ENCODE measurements at regions not wholly inside any gene's neighbourhood (a gene's known extent, or its start where the extent isn't known, plus 50 kb on each side); places are given as distances from the start of the nearest gene placed in this dataset.
A peak's percentile ranks its signal among the peaks of the same experiment; 100 is the strongest.

- no peak for DNase-seq
Observed at GRCh38 chr12:63318933-63319332, 167.9 kb upstream of the AVPR1A start.

- DNase-seq: no peak
Observed at GRCh38 chr12:63318313-63318712, 167.3 kb upstream of the AVPR1A start.

GRCh38 chr12:63317880-63318279 is 166.9 kb upstream of the AVPR1A start:
- DNase-seq: no peak

DNA sequence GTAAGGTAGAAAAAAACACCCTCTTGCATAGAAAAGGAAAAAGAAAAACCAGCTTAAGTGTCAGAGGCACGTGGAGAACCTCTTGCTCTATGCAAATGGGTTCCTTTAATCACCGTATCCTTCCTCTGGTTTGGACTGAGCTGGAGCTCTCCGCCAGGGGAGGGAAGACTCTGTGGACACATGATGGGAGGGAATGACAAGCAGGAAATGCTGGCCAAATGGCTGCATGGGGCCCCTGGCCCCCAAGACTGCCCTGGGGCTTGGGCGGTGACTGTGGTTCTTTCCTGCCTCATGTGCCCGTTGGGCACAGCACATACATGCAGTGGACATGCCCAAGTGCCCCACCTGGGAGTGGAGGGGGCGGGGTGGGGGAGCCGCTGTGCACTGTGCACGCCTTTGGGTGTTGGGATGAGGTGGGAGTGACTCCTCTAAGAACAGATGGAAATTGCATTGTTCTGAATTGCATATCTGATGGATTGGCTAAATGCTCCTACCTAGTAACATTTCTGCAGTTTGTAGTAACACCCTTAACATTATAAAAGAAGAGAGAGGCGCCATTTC is 166.4 kb upstream of the AVPR1A start:
- no peak for DNase-seq

GRCh38 chr12:63313139-63313538 is 162.1 kb upstream of the AVPR1A start:
- DNase-seq: no peak

GRCh38 chr12:63308671-63309070 is 157.7 kb upstream of the AVPR1A start:
- no peak for DNase-seq

- DNase-seq: no peak
Observed at GRCh38 chr12:63307849-63308248, 156.8 kb upstream of the AVPR1A start.

GRCh38 chr12:63305901-63306875 is 155.2 kb upstream of the AVPR1A start:
- no peak for DNase-seq

GRCh38 chr12:63304887-63305316 is 153.9 kb upstream of the AVPR1A start:
- no peak for DNase-seq

DNA sequence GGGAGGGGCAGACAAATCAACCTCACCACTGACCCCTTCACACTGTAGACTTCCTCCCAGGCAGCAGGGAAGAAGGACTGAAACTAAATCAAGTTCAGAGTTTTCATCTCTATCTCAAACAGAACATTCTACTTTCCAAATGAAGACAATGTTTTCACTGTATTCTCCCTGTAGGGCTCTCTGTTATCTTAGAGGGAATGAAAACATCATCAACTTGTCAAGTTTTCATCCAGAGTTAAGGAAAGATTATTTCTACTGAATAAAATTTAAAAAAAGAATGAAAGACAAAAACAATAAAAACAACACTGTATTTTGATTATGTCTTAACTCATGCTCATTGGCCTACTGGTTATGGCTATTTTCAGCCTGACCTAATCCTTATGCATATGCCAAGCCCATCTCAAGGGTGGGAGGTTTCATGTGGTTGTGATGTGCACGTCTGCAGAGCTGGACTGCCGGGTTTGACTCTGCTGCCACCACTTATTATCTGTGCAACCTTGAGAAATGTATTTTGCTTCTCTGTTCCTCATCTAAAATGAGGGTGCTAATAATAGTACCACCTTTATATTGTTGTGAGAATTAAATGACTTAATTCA is 152.0 kb upstream of the AVPR1A start:
- DNase-seq: no peak

DNA sequence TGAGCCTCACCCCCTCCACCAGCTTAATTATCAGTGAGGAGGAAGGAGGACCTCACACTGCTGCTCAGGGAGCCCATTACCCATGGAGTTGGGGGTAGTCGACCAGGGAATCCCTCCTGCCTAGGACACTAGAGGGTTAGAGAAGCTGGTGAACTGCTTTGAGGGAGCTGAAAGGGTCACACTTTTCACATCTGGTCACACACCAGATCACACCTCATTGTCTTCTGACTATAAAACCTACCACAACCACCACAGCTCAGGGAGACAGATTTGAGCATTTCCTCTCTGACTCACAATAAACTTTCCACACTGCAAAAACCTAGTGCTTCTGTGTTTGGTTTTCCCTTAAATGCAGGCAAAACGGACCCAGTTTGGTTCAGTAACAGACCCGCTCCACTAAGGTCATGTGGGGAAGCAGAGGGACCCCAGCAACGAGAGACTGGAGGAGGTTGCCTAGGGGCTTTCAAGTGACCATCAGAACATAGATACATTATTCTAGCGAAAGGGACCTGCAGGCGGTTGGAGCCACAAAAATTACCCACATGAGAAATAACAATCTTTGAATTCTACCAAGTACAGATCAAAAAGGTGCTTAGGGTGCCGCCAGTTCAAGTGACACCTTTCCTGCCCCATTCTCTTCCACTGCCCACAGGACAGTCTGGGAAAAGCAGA is 151.4 kb upstream of the AVPR1A start:
- DNase-seq: peak; percentile 29

- DNase-seq: no peak
Observed at GRCh38 chr12:63301311-63301710, 150.3 kb upstream of the AVPR1A start.

DNA sequence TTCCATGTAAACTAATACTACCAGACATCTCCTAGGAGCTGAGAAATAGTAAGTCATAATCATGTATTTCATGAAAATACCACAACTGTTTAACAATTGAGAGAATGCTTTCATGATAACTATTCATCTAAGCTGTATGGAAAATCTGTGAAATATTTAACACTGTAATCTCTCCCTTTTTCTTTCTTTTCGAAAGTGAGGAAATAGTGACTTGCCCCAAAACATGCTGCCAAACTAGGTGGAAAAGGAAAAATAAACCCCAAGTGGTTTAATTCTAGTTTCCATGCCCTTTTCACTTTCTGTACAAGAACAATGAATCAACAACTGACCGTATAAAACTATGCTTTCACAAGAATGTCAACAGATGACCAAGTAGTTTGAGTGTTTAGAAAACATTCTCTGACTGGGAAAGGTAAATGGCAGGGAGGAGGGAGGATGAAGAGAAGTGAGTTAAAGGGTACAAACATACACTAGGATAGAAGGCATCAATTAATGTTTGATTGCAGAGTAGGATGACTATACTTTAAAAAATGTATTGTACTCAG is 147.5 kb upstream of the AVPR1A start:
- no peak for DNase-seq

DNA sequence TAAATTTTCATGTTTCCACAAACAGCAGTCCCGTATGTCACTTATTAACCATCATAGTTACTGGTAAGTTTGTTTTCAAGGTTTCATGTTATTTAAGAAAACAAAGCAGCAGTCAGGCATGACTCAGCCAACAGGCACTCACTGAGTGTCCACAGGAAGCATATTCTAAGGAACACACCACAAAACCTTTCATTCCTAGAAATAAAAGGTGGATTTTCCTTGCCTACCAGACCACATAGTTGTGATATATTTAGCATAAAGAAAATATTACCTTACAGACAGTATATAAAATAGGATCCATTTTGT is 143.3 kb upstream of the AVPR1A start:
- DNase-seq: no peak

DNA sequence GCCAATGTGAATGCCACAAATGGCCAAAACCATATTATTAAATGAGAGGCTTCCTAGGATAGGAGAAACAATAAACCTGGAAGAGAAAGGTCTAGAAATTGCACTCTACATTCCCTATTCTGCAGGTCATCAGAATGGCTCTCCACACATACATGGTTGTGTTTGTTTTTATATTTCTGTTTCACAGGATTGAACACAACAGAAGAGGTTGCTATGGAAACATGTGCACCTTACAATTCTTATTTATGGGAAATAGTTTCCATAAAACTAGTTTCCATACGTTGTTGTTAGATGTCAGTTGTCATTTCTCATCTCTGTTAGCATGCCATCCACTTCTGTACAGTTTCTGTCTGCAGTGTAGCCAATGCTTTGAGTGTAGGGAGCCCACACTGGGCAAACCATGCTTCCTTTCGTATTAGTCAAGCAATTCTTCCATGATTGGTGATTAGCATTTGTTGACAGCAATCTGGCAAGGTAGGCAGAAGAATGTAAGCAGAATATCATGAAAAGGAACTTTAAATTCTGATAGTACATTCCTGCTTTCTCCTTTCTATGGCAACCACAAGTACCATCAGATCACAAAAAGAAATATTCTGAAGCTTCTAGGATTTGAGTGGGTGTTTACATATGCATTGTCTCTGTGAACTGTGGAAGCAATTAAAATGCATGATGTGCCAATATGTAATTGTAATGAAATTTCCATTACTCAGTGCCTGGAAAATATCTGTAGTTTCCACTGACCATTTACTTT is 141.6 kb upstream of the AVPR1A start:
- no peak for DNase-seq

- peak; percentile 21 for DNase-seq
Observed at GRCh38 chr12:63276537-63277365, 125.8 kb upstream of the AVPR1A start.

GRCh38 chr12:63266988-63267387 is 116.0 kb upstream of the AVPR1A start:
- no peak for DNase-seq

DNA sequence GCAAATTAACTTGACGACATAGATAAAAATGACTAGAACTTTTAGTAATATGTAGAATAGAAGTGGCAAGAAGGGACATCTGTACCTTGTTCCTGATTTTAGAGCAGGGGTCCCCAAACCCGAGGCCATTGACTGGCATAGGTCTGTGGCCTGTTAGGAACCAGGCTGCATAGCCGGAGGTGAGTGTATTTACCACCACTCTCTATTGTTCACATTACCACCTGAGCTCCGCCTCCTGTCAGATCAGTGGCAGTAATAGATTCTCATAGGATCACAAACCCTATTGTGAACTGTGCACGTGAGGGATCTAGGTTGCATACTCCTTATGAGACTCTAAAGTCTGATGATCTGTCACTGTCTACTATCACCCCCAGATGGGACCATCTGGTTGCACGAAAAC is 113.6 kb upstream of the AVPR1A start:
- DNase-seq: no peak

- DNase-seq: no peak
Observed at GRCh38 chr12:63250486-63250885, 99.5 kb upstream of the AVPR1A start.

GRCh38 chr12:63238892-63239291 is 87.9 kb upstream of the AVPR1A start:
- no peak for DNase-seq

GRCh38 chr12:63232896-63233295 is 81.9 kb upstream of the AVPR1A start:
- DNase-seq: no peak

GRCh38 chr12:63228853-63229252 is 77.9 kb upstream of the AVPR1A start:
- DNase-seq: no peak

All from activated CD4-positive, alpha-beta T cell treated with anti-CD3 and anti-CD28 coated beads, Interleukin-2, Interleukin-6, amounts not matched to agents 100 ng/mL and 50 ng/mL, durations not matched to agents 16 hours and 8 hours (primary cell).